ENCODE measurements at regions not wholly inside any gene's neighbourhood (a gene's known extent, or its start where the extent isn't known, plus 50 kb on each side); places are given as distances from the start of the nearest gene placed in this dataset.

- no peaks in the 10 kb centered on the region for H3K27me3 ChIP-seq
- DNase-seq = no peak
- intact Hi-C loops (cut with DNase I; ENCODE audit: low total_unique reads) = no loop called here
- H3K4me1 ChIP-seq = no peaks in the 10 kb centered on the region
- TF ChIP-seq CTCF (IDR thresholded peaks at IDR 0.05) (no peak), POLR2A (IDR thresholded peaks at IDR 0.05) (no peak)
- no peaks in the 10 kb centered on the region for H3K9me3 ChIP-seq
- H3K36me3 ChIP-seq = no peaks in the 10 kb centered on the region
- no peak overlapping the region for H3K4me3 ChIP-seq
- no peak overlapping the region for H3K27ac ChIP-seq
These were observed 360.0 kb upstream of the DCN start for GRCh38 chr12:91542666-91543065.

- TF ChIP-seq CTCF (IDR thresholded peaks at IDR 0.05) (no peak), POLR2A (IDR thresholded peaks at IDR 0.05) (no peak)
- intact Hi-C loops (cut with DNase I; ENCODE audit: low total_unique reads) = no loop called here
These were observed 359.4 kb upstream of the DCN start for GRCh38 chr12:91542067-91542466.

GRCh38 chr12:91538418-91538817, 355.8 kb upstream of the DCN start:
- intact Hi-C loops (cut with DNase I; ENCODE audit: low total_unique reads) = no loop called here
- no peak overlapping the region for H3K27ac ChIP-seq
- no peaks in the 10 kb centered on the region for H3K27me3 ChIP-seq
- no peak for DNase-seq
- no peak overlapping the region for H3K4me3 ChIP-seq
- no peak for TF ChIP-seq POLR2A (IDR thresholded peaks at IDR 0.05)
- no peak for TF ChIP-seq CTCF (IDR thresholded peaks at IDR 0.05)
- H3K36me3 ChIP-seq = no peaks in the 10 kb centered on the region
- peaks cover 0 to 1% of the 10 kb centered on the region in 2 donors for H3K9me3 ChIP-seq
- H3K4me1 ChIP-seq = no peaks in the 10 kb centered on the region

More at GRCh38 chr12:91542067-91542466, 359.4 kb upstream of the DCN start:
- no peak for DNase-seq
- H3K36me3 ChIP-seq = no peaks in the 10 kb centered on the region
- H3K27ac ChIP-seq = no peak overlapping the region
- H3K27me3 ChIP-seq = no peaks in the 10 kb centered on the region
- H3K4me3 ChIP-seq = no peak overlapping the region
- H3K4me1 ChIP-seq = no peaks in the 10 kb centered on the region
- H3K9me3 ChIP-seq = no peaks in the 10 kb centered on the region

GRCh38 chr12:91533366-91533765, 350.7 kb upstream of the DCN start:
- intact Hi-C loops (cut with DNase I; ENCODE audit: low total_unique reads) = no loop called here
- H3K27ac ChIP-seq = no peak overlapping the region
- TF ChIP-seq CTCF (IDR thresholded peaks at IDR 0.05) (no peak), POLR2A (IDR thresholded peaks at IDR 0.05) (no peak)

GRCh38 chr12:91529829-91530228, 347.2 kb upstream of the DCN start:
- intact Hi-C loops (cut with DNase I; ENCODE audit: low total_unique reads) = no loop called here
- H3K36me3 ChIP-seq = no peaks in the 10 kb centered on the region
- peaks cover 0 to 2% of the 10 kb centered on the region in 2 donors for H3K9me3 ChIP-seq
- H3K4me1 ChIP-seq = no peaks in the 10 kb centered on the region
- H3K4me3 ChIP-seq = no peak overlapping the region
- H3K27me3 ChIP-seq = no peaks in the 10 kb centered on the region
- no peak overlapping the region for H3K27ac ChIP-seq
- no peak for TF ChIP-seq CTCF (IDR thresholded peaks at IDR 0.05)
- no peak for TF ChIP-seq POLR2A (IDR thresholded peaks at IDR 0.05)
- DNase-seq = no peak

More at GRCh38 chr12:91533366-91533765, 350.7 kb upstream of the DCN start:
- DNase-seq = no peak
- H3K9me3 ChIP-seq = peaks cover 0 to 2% of the 10 kb centered on the region in 2 donors
- H3K27me3 ChIP-seq = no peaks in the 10 kb centered on the region
- H3K4me1 ChIP-seq = no peaks in the 10 kb centered on the region
- no peaks in the 10 kb centered on the region for H3K36me3 ChIP-seq
- H3K4me3 ChIP-seq = no peak overlapping the region

All from uterus (tissue), 3 donors.